Neuronal stem cell (in vitro differentiated cells): ENCODE measurements at regions not wholly inside any gene's neighbourhood (a gene's known extent, or its start where the extent isn't known, plus 50 kb on each side); places are given as distances from the start of the nearest gene placed in this dataset.

Source experiments
- DNase-seq: peaks from one replicate; pipeline ENCODE4 v3.0.0-alpha.2; 2013; ENCODE audit warnings: low spot score
- H2AFZ ChIP-seq: one replicate; pipeline ENCODE4 v1.6.1; 2013; ENCODE audit warnings: mild to moderate bottlenecking, low read length, inconsistent platforms
- H2AK5ac ChIP-seq: 2 replicates; pipeline ENCODE4 v1.6.1; 2013; ENCODE audit warnings: low read depth, mild to moderate bottlenecking, inconsistent platforms, low read length, moderate library complexity, mixed read lengths
- H2BK120ac ChIP-seq: 2 replicates; pipeline ENCODE4 v1.6.1; 2013; ENCODE audit warnings: low read depth, mild to moderate bottlenecking, inconsistent platforms, low read length, moderate library complexity, mixed read lengths
- H2BK12ac ChIP-seq: one replicate; pipeline ENCODE4 v1.6.1; 2013; ENCODE audit warnings: low read length, inconsistent platforms
- H2BK15ac ChIP-seq: 2 replicates; pipeline ENCODE4 v1.6.1; 2013; ENCODE audit warnings: mild to moderate bottlenecking, low read length, inconsistent platforms, mixed read lengths
- H2BK5ac ChIP-seq: one replicate; pipeline ENCODE4 v1.6.1; 2013; ENCODE audit warnings: inconsistent platforms, mild to moderate bottlenecking, low read length, moderate library complexity
- H3K14ac ChIP-seq: one replicate; pipeline ENCODE4 v1.6.1; 2013; ENCODE audit warnings: low read length, inconsistent platforms
- H3K18ac ChIP-seq: 2 replicates; pipeline ENCODE4 v1.6.1; 2013; ENCODE audit warnings: low read length, inconsistent platforms
- H3K23ac ChIP-seq: 2 replicates; pipeline ENCODE4 v1.6.1; 2013; ENCODE audit warnings: low read depth, mild to moderate bottlenecking, mixed read lengths, low read length, inconsistent platforms; ENCODE audit not compliant: poor library complexity
- H3K27ac ChIP-seq: replicated peaks from 3 replicates; pipeline ENCODE4 v1.5.1; 2013; ENCODE audit warnings: low read length, inconsistent platforms
- H3K27me3 ChIP-seq, 3 experiments: 2 replicates each; pipeline ENCODE4 v1.6.1; 2013; ENCODE audit warnings: low read length in 3 of 3, mild to moderate bottlenecking in 2 of 3, inconsistent platforms in 1 of 3, low read depth in 1 of 3, mixed read lengths in 1 of 3, moderate library complexity in 1 of 3; ENCODE audit not compliant: control insufficient read depth in 3 of 3, insufficient read depth in 3 of 3
- H3K36me3 ChIP-seq, 2 donors: replicated peaks in 1 of 2; 2 replicates each; pipeline ENCODE4 v1.6.1; 2013; ENCODE audit warnings: low read length in 2 of 2; ENCODE audit not compliant: control insufficient read depth in 2 of 2, insufficient read depth in 2 of 2
- H3K4ac ChIP-seq: 2 replicates; pipeline ENCODE4 v1.6.1; 2013; ENCODE audit warnings: inconsistent platforms, mild to moderate bottlenecking, low read length, moderate library complexity
- H3K4me1 ChIP-seq, 2 donors: 1 replicate in 1 of 2; 2 replicates in 1 of 2; pipeline ENCODE4 v1.6.1; 2013; ENCODE audit warnings: low read length in 2 of 2, low read depth in 1 of 2; ENCODE audit not compliant: control insufficient read depth in 2 of 2, insufficient read depth in 1 of 2
- H3K4me2 ChIP-seq: one replicate; pipeline ENCODE4 v1.6.1; 2013; ENCODE audit warnings: mild to moderate bottlenecking, low read length, inconsistent platforms; ENCODE audit not compliant: insufficient read depth, poor library complexity, severe bottlenecking
- H3K4me3 ChIP-seq, 2 donors: 2 replicates each; pipeline ENCODE4 v1.5.1; 2013; ENCODE audit warnings: low read length in 2 of 2, mild to moderate bottlenecking in 2 of 2, inconsistent platforms in 1 of 2, moderate library complexity in 1 of 2
- H3K79me1 ChIP-seq: one replicate; pipeline ENCODE4 v1.6.1; 2013; ENCODE audit warnings: low read depth, mild to moderate bottlenecking, inconsistent platforms, low read length, moderate library complexity
- H3K9ac ChIP-seq: one replicate; pipeline ENCODE4 v1.6.1; 2013; ENCODE audit warnings: mild to moderate bottlenecking, low read depth, low read length, inconsistent platforms; ENCODE audit not compliant: poor library complexity
- H3K9me3 ChIP-seq, 2 donors: replicated peaks in 1 of 2; 2 replicates each; pipeline versions ENCODE3 to v1.6.1; 2013; ENCODE audit warnings: low read length in 2 of 2, mild to moderate bottlenecking in 2 of 2, inconsistent platforms in 1 of 2, low read depth in 1 of 2, mixed read lengths in 1 of 2, moderate library complexity in 1 of 2; ENCODE audit not compliant: control insufficient read depth in 2 of 2, insufficient read depth in 1 of 2
- H4K8ac ChIP-seq: one replicate; pipeline ENCODE4 v1.6.1; 2013; ENCODE audit warnings: low read depth, mild to moderate bottlenecking, inconsistent platforms, low read length, moderate library complexity
- H4K91ac ChIP-seq: one replicate; pipeline ENCODE4 v1.6.1; 2013; ENCODE audit warnings: low read length, low read depth, mild to moderate bottlenecking, inconsistent platforms; ENCODE audit not compliant: poor library complexity
- WGBS, 2 donors: extraction: QIAGEN DNeasy Blood & Tissue Kit; methylation state at CpG; one replicate each; pipeline ENCODE4 v1.1.7; 2013; ENCODE audit warnings: missing lambda C conversion rate in 2 of 2, mixed read lengths in 1 of 2; ENCODE audit not compliant: insufficient read length in 2 of 2, insufficient replicate concordance in 1 of 2; ENCODE audit errors: extremely low coverage in 2 of 2; 5-methylcytosine and 5-hydroxymethylcytosine counted together

DNA sequence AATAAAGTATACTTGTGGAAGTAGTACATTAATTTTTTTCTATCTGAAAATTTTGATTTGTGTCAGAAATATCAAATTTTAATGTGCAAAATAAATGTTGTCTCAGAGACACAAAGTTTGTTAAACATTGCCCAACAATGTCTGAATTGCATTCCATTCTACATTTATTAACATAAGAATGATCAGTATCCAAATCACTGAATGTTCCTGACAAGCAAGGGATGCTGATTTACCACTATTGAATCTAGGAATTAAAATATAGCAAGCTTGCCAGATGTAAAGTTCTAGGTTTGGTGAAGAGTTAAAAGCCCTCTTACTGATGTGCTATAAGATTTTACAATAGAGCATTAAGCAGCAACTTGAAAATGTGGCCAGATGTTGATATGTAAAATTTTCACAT, 489.2 kb upstream of the CTSO start:
- Histone ChIP-seq H3K4me2 (no peak overlapping the region), H3K36me3 (no peaks in the 10 kb centered on the region), H2BK120ac (no peak overlapping the region), H3K27me3 (no peaks in the 10 kb centered on the region), H3K9ac (no peak overlapping the region), H4K8ac (no peak overlapping the region), H2BK12ac (no peak overlapping the region), H3K4me3 (no peak overlapping the region), H4K91ac (no peak overlapping the region), H2BK15ac (no peak overlapping the region), H2AK5ac (no peak overlapping the region), H3K9me3 (no peaks in the 10 kb centered on the region), H3K27ac (no peak overlapping the region), H3K14ac (no peak overlapping the region), H3K79me1 (no peaks in the 10 kb centered on the region), H3K4me1 (no peaks in the 10 kb centered on the region), H3K4ac (no peak overlapping the region), H3K18ac (no peak overlapping the region), H2AFZ (no peak overlapping the region), H3K23ac (no peak overlapping the region), H2BK5ac (no peak overlapping the region)
- no peak for DNase-seq

DNA sequence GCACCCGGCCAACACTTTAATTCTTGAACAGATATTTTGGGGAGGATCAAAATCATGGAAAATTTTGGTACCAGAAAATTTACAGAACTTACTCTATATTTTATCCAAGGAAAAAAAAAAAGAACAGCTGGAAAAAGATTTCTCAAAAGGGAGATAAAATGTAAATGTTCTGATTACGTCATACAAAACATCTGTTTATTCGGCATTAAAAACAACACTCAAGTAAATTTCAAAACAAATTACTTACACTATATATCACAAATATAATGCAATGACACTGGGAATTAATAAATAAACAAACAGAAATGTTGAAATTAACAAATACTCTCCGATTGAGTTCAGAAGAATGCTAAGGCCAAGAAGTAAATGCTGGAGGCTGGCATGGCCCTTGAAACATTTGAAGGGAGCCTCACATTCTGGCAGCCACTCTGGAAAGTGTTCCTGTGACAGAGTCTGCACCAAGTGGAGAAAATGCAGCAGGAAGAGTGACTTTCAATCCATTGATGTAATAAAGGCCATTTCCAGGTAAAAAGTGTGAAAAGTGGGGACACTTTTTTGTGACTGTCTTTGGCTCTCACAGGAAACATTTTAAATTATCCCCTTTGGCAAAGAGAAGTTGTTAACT, 486.0 kb upstream of the CTSO start:
- no peak overlapping the region for H3K14ac ChIP-seq
- no peak for DNase-seq
- no peak overlapping the region for H4K91ac ChIP-seq
- no peak overlapping the region for H2BK5ac ChIP-seq
- H3K4me3 ChIP-seq, result no peak overlapping the region
- H3K23ac ChIP-seq, result no peak overlapping the region
- no peak overlapping the region for H3K27ac ChIP-seq
- H2BK120ac ChIP-seq, result no peak overlapping the region
- H3K18ac ChIP-seq, result no peak overlapping the region
- H2BK15ac ChIP-seq, result no peak overlapping the region
- H3K27me3 ChIP-seq, result no peaks in the 10 kb centered on the region
- H3K9me3 ChIP-seq, result no peaks in the 10 kb centered on the region
- no peak overlapping the region for H3K4ac ChIP-seq
- H4K8ac ChIP-seq, result no peak overlapping the region
- whole genome bisulfite sequencing, 2 donors, result no CpG with 5 or more reads among the region's 4 CpGs
- no peak overlapping the region for H2AK5ac ChIP-seq
- H3K36me3 ChIP-seq, result no peaks in the 10 kb centered on the region
- no peak overlapping the region for H2BK12ac ChIP-seq
- H3K4me1 ChIP-seq, result no peaks in the 10 kb centered on the region
- H3K4me2 ChIP-seq, result no peak overlapping the region
- no peaks in the 10 kb centered on the region for H3K79me1 ChIP-seq
- no peak overlapping the region for H2AFZ ChIP-seq
- no peak overlapping the region for H3K9ac ChIP-seq

DNA sequence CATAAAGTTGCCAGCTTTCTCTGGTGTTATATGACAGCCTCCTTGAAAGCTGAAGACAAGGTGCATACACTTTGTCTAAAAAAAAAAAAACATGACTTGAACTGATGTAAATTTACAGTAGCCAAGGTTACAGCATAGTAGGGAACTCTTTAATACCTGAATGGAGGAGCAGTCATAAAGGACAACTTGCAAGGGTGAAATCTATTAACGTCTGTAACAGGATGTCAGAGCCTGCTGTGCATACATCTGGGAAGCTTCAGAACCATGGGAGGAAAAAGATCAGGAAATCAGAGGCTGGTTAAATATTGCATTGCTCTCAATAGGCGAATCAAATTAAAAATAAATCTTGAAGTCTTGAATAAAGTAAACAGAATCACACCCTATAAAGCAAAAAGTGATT, 484.0 kb upstream of the CTSO start:
- H2AK5ac ChIP-seq, result no peak overlapping the region
- H2AFZ ChIP-seq, result no peak overlapping the region
- no peak overlapping the region for H2BK12ac ChIP-seq
- H3K9me3 ChIP-seq, result no peaks in the 10 kb centered on the region
- no peak overlapping the region for H3K14ac ChIP-seq
- H3K23ac ChIP-seq, result no peak overlapping the region
- H3K4me1 ChIP-seq, result no peaks in the 10 kb centered on the region
- DNase-seq, result no peak
- no peaks in the 10 kb centered on the region for H3K27me3 ChIP-seq
- H2BK120ac ChIP-seq, result no peak overlapping the region
- H3K36me3 ChIP-seq, result no peaks in the 10 kb centered on the region
- H4K91ac ChIP-seq, result no peak overlapping the region
- no peak overlapping the region for H3K9ac ChIP-seq
- H2BK5ac ChIP-seq, result no peak overlapping the region
- H3K4me2 ChIP-seq, result no peak overlapping the region
- no peak overlapping the region for H3K18ac ChIP-seq
- no peak overlapping the region for H3K4me3 ChIP-seq
- H3K4ac ChIP-seq, result no peak overlapping the region
- no peaks in the 10 kb centered on the region for H3K79me1 ChIP-seq
- no peak overlapping the region for H4K8ac ChIP-seq
- no peak overlapping the region for H2BK15ac ChIP-seq
- H3K27ac ChIP-seq, result no peak overlapping the region
- WGBS, 2 donors, result no CpG with 5 or more reads among the region's 2 CpGs

DNA sequence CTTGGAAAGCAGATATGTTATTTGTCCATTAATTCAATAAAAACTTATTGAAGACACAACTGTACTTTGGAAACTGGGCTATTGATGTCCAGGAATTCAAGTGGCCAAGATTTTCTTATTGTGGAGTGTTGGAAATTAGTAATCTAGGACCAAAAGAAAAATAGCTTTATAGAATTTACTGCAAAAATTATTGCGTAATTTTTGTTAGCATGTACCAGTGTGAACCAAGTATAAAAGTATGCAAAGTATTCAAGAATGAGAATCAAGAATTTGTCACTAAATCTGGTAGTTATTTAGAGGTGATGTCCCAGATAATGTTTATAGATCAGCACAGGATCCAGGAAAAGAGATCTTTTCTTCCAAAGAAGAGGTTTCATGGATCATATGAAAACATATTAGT, 468.9 kb upstream of the CTSO start:
- no peaks in the 10 kb centered on the region for H3K27me3 ChIP-seq
- no peak overlapping the region for H4K8ac ChIP-seq
- H2BK120ac ChIP-seq, result no peak overlapping the region
- no peak for DNase-seq
- no peak overlapping the region for H3K23ac ChIP-seq
- no peak overlapping the region for H3K4me2 ChIP-seq
- H3K36me3 ChIP-seq, result no peaks in the 10 kb centered on the region
- H3K9ac ChIP-seq, result no peak overlapping the region
- no peak overlapping the region for H3K27ac ChIP-seq
- no peak overlapping the region for H4K91ac ChIP-seq
- WGBS, 2 donors, result no CpG with 5 or more reads among the region's 1 CpG
- H2BK5ac ChIP-seq, result no peak overlapping the region
- H2AFZ ChIP-seq, result no peak overlapping the region
- no peak overlapping the region for H2BK12ac ChIP-seq
- peaks cover 0 to 5% of the 10 kb centered on the region in 2 donors for H3K9me3 ChIP-seq
- H3K4ac ChIP-seq, result no peak overlapping the region
- no peak overlapping the region for H3K18ac ChIP-seq
- no peaks in the 10 kb centered on the region for H3K79me1 ChIP-seq
- no peak overlapping the region for H2AK5ac ChIP-seq
- no peak overlapping the region for H3K14ac ChIP-seq
- H3K4me3 ChIP-seq, result no peak overlapping the region
- no peak overlapping the region for H2BK15ac ChIP-seq
- no peaks in the 10 kb centered on the region for H3K4me1 ChIP-seq
